T47D (cell line): ENCODE measurements at regions not wholly inside any gene's neighbourhood (a gene's known extent, or its start where the extent isn't known, plus 50 kb on each side); places are given as distances from the start of the nearest gene placed in this dataset.

ENCODE experiments used
- DNase-seq, 2 experiments: peaks; one replicate each; pipeline versions ENCODE4 v3.0.0 to v3.0.0-alpha.2; 2011 to 2012; ENCODE audit warnings: low read depth in 1 of 2, low spot score in 1 of 2
- JUND ChIP-seq: IDR thresholded peaks from 2 replicates; pipeline ENCODE4 v1.6.1; 2012; ENCODE audit warnings: low read depth
- in situ Hi-C: cut with HindIII; loops from 2 replicates; pipeline ENCODE4 v1.10.0; 2016; ENCODE audit warnings: low sequenced_read_pairs, low pct_unique_long_range_greater_than_20kb

- DNase-seq = no peak
- TF ChIP-seq JUND = no peak
- in situ Hi-C loops = no loop called here
Measured at GRCh38 chr6:105509506-105510331, 106.8 kb upstream of the PREP start.

- in situ Hi-C loops = no loop called here
- no peak for DNase-seq
- no peak for TF ChIP-seq JUND
Measured at GRCh38 chr6:105507811-105508210, 104.9 kb upstream of the PREP start.

- no peak for DNase-seq
- in situ Hi-C loops = no loop called here
- TF ChIP-seq JUND = no peak
Measured at GRCh38 chr6:105504706-105505105, 101.8 kb upstream of the PREP start.

- peak; percentile 46 for TF ChIP-seq JUND
- peak in 1 of 2 experiments; percentile 33 for DNase-seq
- in situ Hi-C loops = no loop called here
Measured at GRCh38 chr6:105503641-105504040, 100.8 kb upstream of the PREP start.

- DNase-seq = no peak
- in situ Hi-C loops = no loop called here
- TF ChIP-seq JUND = no peak
Measured at GRCh38 chr6:105501826-105502344, 99.0 kb upstream of the PREP start.

- in situ Hi-C loops = no loop called here
- DNase-seq = no peak
- TF ChIP-seq JUND = no peak
Measured at GRCh38 chr6:105501246-105501645, 98.4 kb upstream of the PREP start.

- in situ Hi-C loops = no loop called here
Measured at GRCh38 chr6:105500693-105501092, 97.8 kb upstream of the PREP start.

GRCh38 chr6:105499931-105500330, 97.0 kb upstream of the PREP start:
- in situ Hi-C loops = no loop called here
- no peak for TF ChIP-seq JUND
- DNase-seq = no peak

More at GRCh38 chr6:105500693-105501092, 97.8 kb upstream of the PREP start:
- no peak for TF ChIP-seq JUND
- DNase-seq = no peak

- in situ Hi-C loops = no loop called here
- TF ChIP-seq JUND = no peak
- DNase-seq = no peak
Measured at GRCh38 chr6:105499136-105499870, 96.4 kb upstream of the PREP start.

- DNase-seq = no peak
- in situ Hi-C loops = no loop called here
- no peak for TF ChIP-seq JUND
Measured at GRCh38 chr6:105497549-105497948, 94.7 kb upstream of the PREP start.

- TF ChIP-seq JUND = no peak
- in situ Hi-C loops = no loop called here
- no peak for DNase-seq
Measured at GRCh38 chr6:105495515-105495914, 92.6 kb upstream of the PREP start.

GRCh38 chr6:105494688-105495087, 91.8 kb upstream of the PREP start:
- DNase-seq = no peak
- in situ Hi-C loops = no loop called here
- no peak for TF ChIP-seq JUND

GRCh38 chr6:105493736-105494135, 90.9 kb upstream of the PREP start:
- DNase-seq = no peak
- in situ Hi-C loops = no loop called here
- no peak for TF ChIP-seq JUND
